HG03159 (cell line): ENCODE measurements at regions not wholly inside any gene's neighbourhood (a gene's known extent, or its start where the extent isn't known, plus 50 kb on each side); places are given as distances from the start of the nearest gene placed in this dataset.

ENCODE experiments used
- ATAC-seq: cut with Tn5 transposase; IDR thresholded peaks from one replicate; pipeline ENCODE4 v1.9.1; 2021; ENCODE audit warnings: mild to moderate bottlenecking, moderate library complexity; ENCODE audit not compliant: unreplicated experiment

DNA sequence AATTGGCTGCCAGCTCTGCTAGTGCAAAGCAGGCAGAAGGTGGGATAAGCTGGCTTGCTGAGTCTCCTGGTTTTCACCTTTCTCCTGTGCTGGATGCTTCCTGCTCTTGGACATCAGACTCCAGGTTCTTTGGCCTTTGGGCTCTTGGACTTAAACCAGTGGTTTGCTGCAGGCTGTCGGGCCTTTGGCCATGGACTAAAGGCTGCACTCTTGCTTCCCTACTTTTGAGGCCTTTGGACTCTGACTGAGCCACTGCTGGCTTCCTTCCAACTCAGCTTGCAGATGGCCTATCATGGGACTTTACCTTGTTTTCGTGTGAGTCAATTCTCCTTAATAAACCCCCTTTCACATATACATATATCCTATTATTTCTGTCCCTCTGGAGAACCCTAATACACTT is 1293.9 kb upstream of the CDH6 start:
- no peak for ATAC-seq

DNA sequence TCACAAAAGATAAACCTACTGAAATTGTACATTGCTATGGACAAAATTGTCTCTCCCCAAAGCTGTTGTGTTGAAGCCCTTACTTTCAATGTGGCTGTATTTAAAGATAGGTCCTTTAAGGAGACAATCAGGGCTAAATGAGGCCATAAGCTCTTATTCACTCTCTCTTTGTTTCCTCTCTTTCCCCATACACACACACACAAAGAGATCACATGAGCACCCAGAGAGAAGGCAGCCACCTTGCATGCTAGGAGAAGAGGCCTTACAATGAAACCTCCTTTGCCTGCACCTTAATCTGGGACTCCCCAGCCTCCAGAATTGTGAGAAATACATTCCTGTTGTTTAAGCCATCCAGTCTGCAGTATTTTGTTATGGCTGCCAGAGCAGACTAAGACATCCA is 1295.6 kb upstream of the CDH6 start:
- ATAC-seq = no peak

DNA sequence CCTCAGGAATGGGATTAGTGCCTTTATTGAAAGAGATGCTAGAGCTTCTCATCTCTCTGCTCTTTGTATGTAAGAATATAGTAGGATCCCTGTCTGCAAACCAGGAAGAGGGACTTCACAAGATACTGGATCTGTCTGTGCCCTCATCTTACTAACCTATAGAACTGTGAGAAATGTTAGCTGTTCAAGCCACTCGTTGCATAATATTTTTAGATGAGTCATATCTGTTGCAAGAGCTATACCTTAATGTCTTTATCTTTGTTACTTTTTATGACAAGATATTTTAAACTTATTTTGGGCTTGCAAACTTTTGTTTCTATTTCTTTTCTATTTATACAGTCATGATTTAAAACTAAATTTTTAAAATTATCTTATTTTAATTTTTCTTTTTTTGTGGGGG is 1296.8 kb upstream of the CDH6 start:
- no peak for ATAC-seq

DNA sequence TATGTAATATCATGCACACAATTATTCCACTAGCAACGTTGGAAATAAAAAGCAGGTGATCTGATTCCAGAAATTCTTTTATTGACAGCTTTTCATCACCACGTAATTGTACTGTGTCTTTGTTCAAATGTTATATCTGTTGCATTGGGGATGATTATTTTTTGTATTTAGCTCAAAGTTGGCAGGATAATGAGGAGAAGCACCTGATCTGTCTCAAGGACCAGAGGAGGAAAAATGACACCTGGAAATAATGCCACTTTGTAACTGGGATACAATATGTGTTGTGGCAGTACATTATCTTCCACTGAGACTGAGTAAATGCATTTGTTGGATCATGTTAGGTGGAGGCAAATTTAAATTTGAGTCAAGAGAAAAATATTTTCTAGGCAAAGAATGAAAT is 1298.8 kb upstream of the CDH6 start:
- ATAC-seq = no peak

DNA sequence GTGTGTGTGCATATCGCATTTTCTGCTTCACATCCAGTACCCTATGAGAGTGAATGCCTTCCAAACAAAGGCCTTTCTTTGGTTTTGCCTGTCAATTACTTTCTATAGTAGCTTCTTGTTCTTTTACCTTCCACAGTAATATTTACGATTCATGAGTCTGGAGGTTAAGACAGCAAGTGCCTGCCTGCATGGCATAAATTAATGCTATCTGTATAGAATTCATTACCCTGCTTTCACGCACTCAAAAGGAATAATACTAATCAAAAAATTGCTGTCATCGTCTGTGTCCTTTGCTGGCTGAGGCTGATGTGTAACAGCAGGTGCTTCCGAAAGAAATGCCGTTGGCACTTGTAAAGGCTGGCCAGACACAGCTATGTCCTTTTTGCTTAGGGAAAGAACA is 1304.4 kb upstream of the CDH6 start:
- ATAC-seq = no peak

DNA sequence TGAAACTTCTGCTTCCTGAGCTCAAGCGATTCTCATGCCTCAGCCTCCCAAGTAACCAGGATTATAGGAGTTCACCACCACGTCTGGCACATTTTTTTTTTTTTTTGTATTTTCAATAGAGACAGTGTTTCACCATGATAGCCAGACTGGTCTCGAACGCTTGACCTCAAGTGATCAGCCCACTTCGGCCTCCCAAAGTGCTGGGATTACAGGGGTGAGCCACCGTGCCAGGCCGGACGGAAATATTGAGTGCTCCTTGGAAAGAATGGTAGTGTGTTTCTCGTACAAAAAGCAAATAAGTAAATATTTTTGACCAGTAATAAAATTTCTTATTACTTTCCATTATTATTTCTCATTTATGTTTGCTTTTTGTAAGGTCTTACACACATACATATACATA is 1307.9 kb upstream of the CDH6 start:
- ATAC-seq = no peak

DNA sequence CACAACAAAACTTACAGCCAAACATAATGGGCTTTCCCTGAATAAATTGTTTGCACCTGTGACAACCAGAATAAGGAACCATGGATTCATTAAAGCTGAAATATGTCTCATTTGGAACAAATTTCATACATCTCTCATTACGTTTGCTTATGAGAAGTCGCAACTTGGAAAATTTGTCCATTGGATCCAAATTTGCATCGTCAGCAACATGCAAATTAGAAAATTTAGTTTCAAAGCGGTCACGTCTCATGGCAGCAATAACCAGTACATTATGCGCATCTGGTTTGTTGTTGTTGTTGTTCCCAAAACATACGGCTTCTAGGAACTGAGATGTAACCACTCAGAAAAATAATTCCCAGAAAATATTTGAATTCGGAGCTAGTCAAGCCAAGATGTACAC is 1311.5 kb upstream of the CDH6 start:
- ATAC-seq = no peak

DNA sequence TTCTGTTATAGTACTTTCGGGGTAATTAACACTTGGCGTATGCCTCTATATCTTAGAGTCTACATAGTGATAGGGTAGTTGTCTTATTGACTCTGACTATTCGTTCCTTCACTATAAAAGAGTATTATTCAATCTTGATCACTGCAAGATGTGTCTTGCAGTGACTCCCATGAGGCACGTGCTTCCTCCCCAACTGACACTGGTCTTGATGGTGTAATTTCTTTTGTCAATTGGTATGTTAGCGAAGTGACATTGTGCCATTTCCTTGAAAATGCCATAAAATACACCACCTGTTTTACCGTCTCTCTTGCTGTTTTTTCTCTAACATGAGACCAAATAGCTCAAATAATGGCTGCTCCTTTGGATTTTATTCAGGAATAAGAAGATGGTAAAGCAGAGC is 1314.1 kb upstream of the CDH6 start:
- no peak for ATAC-seq

DNA sequence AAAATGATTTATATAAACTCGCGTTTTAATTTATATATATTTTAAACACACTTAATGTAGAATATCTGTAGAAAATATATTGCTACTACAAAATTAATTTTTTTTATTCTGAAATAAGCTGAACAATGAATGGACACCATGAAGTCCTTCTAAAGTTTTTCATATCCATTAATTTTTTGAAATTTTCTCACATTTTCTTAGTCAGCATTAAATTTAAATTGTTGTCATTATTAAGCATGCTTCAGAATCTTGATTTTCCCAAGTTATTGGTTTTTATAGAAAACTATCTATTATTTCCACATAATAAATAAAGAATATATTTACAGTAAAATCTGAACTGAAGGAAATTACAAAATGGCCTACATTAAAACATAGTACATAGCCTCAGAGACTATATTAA is 1314.9 kb upstream of the CDH6 start:
- ATAC-seq = no peak

DNA sequence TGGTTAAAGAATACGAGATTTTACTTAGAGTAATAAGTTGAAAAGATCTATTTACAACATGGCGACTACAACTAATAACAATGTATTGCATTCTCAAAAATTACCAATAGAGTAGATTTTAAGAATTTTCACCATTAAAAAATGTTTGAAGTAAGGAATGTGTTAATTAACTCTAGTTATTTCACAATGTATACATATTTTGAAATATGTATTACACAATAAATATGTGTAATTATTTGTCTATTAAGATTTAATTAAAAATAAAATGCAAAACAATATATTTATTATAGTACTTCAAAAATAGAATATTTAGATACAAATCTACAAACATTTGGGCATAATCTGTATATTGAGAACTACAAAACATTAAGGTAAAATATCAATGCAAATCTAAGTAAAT is 1326.3 kb upstream of the CDH6 start:
- no peak for ATAC-seq

DNA sequence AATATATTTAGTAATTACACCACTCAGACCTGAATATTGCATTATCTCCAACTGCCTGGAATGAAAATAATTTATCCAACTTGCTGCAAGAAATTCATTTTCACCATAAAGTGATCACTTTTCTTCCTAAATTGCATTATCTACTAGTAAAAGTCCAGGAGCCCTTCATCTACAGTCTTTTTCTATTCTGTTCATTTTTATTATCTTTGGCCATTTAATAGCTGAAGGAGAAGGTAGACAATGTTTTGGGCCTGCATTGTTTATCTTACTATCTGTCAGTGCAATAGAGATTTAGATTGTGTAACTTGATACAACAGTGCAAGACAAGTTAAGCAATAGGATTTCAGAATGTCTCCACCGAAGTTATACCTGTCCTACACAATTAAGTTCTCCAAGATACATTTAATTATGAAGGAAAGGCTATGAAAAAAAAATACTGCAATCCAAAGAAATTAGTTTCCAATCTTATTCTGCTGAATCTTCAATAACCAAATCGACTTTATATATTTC is 1339.7 kb upstream of the CDH6 start:
- ATAC-seq = no peak

DNA sequence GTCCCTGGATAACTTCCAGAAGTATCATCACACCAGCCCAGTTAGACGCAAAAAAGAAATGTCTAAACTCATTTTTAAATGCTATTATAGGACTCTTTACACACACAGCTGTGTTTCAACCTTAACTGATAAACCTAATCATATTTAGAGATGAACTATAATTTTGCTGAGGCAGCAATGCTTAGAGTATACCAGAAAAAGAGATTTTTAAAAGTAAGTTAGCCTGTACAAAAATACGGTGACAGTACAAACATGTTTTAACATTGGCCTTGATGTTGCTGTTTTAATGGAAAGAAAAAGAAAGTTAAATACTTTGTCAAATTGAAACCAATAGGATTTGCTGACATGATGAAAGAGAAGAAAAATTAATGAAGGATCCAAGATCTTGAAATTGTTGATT is 1341.2 kb upstream of the CDH6 start:
- ATAC-seq = no peak

DNA sequence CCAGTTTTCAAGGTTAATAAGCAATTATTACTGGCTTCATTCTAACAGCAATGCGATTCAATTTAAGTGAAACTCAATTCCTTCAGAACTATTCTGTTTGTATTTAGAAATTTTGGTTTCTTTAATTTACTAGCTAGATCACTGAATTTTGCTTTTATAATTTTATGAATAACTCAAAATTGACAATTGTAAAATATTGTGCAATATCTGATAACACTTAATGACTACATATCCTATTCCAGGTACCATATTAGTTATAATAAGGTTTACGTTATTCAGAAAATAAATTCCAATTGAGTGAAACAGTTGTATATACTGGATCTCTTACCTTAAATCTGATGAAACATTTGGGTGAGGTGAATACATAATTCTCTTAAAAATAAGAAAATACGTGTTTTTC is 1348.3 kb upstream of the CDH6 start:
- ATAC-seq = no peak

DNA sequence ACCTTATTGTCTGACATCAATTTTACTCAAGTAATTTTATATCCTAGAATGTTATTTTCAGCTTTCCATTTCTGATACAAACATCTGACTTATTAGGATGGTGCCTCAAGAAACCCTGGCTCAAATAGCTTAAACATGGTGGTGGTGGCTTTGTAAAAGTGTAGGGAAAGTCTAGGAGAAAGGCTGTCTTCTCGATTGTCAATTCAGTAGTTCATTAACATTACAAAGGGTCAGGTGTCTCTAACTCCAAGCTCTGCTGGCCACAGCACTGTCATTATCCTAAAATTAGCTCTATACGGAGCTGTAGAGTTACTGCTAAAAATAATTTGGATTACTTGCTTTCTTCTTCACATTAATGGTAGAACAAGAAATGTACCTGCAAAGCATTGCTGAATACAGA is 1360.1 kb upstream of the CDH6 start:
- no peak for ATAC-seq

DNA sequence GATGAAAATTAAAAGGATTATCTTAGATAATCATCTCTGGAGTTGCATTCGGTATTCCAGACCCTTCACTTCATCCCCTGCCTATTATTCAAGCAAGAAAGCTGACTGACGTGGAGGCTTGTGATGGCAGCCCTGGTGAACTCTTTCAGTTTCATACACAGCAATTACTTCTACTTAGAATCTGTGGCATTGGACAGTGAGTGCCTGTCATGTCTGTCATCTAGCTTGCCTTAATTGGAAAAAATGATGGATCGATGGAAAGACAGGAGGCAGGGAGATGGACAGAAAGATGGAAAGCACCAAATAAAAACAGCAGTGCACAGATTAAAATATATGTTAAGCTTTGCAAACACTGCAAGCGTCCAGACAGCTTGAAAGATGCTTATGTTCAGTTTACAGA is 1371.0 kb upstream of the CDH6 start:
- ATAC-seq = no peak

DNA sequence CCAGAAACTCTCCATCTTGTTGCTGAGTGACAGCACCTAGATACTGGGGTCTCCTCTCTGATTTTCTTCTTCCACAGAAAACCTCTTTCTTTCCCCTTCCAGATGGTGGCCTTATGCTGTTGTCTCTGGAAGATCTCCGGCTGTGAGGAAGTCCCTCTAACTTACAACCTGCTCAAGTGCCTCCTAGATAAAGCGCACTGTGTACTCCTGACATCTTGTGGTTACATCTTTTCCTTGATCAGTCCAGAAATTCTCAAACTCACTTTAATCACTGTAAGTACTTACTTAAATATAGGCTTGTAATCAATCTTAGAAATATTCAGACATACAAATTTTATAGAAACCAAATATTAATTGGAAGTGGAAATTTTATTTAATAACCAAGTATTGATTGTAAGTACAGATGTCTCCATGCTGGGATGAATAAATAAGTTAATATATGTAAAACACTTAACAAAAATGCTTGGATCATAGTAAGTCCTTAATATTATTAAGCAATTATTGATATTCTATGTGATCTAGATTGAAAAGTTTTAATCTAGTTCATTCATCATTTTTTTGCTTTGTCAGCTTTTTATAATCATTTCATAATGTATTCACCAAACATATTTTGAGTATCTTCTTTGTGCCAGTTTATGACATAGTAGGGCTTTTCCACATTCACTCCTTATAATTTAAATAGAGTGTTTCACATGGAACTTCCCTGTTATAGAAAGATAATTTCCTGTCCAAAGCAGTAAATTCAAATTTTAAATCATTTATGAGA is 1381.4 kb upstream of the CDH6 start:
- ATAC-seq = no peak

DNA sequence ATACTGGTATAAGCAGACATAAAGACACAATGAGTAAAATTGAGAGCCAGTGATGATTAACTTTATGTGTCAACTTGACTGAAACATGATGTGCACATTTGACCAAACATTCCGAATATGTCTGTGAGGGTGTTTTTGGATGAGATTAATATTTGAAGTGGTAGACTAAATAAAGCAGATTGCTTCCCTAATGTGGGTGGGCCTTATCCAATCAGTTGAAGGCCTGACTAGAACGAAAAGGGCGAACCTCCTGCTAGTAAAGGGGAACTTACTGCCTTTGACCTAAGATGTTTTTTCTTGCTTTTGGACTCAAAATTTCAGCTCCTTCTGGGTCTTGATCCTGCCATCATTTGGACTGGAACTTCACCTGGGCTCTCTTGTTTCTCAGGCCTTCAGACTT is 1387.7 kb upstream of the CDH6 start:
- ATAC-seq = no peak

DNA sequence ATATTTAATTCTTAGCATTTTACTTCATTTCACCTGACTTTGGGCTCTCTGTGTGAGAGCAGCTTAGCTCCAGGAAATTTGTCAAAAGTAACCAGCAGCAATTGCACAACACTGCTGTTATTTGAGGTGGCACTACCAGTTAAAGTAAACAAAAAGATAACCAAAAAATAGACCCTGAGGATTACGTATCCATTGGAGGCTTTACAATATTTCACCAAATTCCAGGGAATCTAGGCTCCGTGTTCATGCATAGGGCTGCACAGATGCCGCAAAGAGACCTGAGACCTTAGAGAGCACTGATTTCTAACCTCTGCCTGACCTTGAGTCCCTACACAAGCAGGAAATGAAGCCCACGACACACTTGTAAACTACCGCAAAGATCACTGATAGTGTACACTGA is 1392.7 kb upstream of the CDH6 start:
- no peak for ATAC-seq

DNA sequence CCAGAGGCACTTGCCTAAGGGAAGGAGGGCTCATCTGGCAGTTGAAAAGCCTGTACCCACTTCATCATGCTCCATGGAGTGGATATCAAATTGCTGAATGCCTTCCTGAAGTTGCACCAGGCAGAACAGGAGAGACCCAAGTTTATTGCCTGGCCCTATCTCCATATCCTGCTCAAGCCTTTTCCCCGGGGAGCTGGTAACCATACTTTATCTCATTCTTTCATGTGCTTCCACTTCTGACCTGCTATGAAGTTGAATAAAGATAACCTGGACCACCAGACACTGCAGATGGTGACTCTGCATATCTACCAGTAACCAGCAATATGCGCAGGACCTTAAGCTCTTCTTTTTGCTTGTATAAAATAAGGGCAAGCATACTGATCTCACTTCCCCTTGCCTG is 1397.5 kb upstream of the CDH6 start:
- ATAC-seq = no peak

DNA sequence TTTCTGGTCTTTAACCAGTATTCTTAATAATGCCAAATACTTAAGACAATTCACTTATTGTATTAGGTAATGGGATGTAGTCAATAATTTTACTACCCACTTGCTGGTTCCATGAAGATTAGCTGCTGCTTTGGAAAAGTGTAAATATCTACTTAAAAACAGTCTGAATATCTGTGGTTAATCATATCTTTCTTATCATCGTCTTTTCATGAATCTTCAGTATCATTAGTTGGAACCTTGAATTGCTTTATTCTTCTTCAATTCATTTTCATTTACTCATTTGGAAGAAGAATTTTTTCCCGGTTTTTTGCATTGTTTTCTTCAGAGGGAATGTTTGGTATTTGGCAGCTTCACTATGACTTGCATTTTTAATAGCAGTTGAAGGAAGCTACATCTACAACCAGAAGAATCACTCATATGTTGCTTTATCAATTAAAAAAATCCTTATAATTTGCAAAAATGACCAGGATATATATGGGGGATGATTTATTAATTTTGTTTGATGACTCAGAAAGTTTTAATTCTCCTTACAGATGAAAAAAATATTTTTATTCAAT is 1398.3 kb upstream of the CDH6 start:
- no peak for ATAC-seq

DNA sequence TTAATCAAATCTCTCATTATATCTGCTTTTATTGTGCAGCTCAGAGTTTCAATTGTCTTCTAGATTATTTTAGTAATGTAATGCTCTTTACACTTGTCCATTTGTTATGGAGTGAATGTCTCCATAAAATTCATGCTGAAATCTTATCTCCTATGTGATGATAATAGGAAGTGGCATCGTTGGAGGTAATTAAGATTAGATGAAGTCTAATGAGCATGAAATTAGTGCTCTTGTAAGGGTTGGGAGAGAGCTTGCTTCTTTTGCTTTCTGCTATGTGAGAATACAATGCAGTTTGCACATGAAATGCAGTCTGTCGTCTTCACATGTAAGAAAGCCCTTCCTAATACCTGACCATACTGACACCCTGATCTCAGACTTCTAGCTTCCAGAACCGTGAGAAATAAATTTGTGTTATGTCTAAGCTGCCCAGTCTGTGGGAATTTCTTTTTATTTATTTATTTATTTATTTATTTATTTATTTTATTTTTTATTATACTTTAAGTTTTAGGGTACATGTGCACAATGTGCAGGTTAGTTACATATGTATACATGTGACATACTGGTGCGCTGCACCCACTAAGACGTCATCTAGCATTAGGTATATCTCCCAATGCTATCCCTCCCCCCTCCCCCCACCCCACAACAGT is 1399.2 kb upstream of the CDH6 start:
- no peak for ATAC-seq

DNA sequence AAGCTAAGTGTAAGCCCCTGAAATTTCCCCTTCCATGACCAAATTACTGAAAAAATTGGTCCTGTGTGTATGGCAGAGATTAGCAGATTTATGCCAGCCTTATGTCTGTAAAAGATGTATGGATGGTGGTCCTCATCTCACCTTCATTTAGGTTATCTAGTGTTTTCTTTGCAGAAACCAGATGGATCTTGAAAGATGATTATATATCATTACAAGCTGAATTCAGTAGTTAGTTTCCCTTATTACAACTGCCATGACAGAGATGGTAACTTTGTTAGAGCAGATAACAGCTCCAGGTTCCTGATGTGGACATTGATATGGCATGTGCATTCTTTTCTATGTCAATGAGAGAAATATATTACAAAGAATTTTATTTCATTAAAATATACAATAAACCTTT is 1403.2 kb upstream of the CDH6 start:
- no peak for ATAC-seq
